Upper lobe of left lung (tissue), 6 donors: ENCODE measurements at regions not wholly inside any gene's neighbourhood (a gene's known extent, or its start where the extent isn't known, plus 50 kb on each side); places are given as distances from the start of the nearest gene placed in this dataset.

Source experiments
- ATAC-seq, 2 donors: fragments of 200-7000 bp; cut with Tn5 transposase; one replicate each; pipeline ENCODE4 v1.9.1; 2022; ENCODE audit warnings: mild to moderate bottlenecking in 2 of 2, moderate library complexity in 2 of 2; ENCODE audit not compliant: low FRiP score in 2 of 2
- DNase-seq, 2 donors: peaks; one replicate each; pipeline ENCODE4 v3.0.0-alpha.2; 2019 to 2020
- H3K27ac ChIP-seq, 4 donors: fragments of 200-600 bp; sonication (generic); one replicate each; pipeline ENCODE4 v1.5.1; 2016 to 2019
- H3K27me3 ChIP-seq, 4 donors: fragments of 200-600 bp; sonication (generic); one replicate each; pipeline ENCODE4 v1.5.1; 2017 to 2019
- H3K36me3 ChIP-seq, 4 donors: fragments of 200-600 bp; sonication (generic); one replicate each; pipeline ENCODE4 v1.5.1; 2016 to 2019
- H3K4me1 ChIP-seq, 4 donors: fragments of 200-600 bp; sonication (generic); one replicate each; pipeline ENCODE4 v1.5.1; 2018 to 2019
- H3K4me3 ChIP-seq, 4 donors: fragments of 200-600 bp; sonication (generic); one replicate each; pipeline ENCODE4 v1.5.1; 2017 to 2019; ENCODE audit warnings: mild to moderate bottlenecking in 2 of 4, moderate library complexity in 1 of 4
- H3K9me3 ChIP-seq, 4 donors: fragments of 200-600 bp; sonication (generic); one replicate each; pipeline ENCODE4 v1.5.1; 2018 to 2019
- EP300 ChIP-seq, 4 donors: sonication (generic); formaldehyde crosslinking; IDR thresholded peaks; one replicate each; pipeline ENCODE4 v1.5.1; 2017; ENCODE audit warnings: antibody characterized with exemption in 4 of 4, control low read depth in 2 of 4
- POLR2A ChIP-seq, 4 donors: fragments of 450-650 bp; IDR thresholded peaks; one replicate each; pipeline ENCODE4 v1.5.1; 2016 to 2017; ENCODE audit warnings: antibody characterized with exemption in 4 of 4, mild to moderate bottlenecking in 2 of 4
- POLR2AphosphoS5 ChIP-seq, 2 donors: sonication (generic); formaldehyde crosslinking; IDR thresholded peaks; one replicate each; pipeline ENCODE4 v1.5.1; 2017; ENCODE audit warnings: antibody characterized with exemption in 2 of 2
- WGBS, 2 donors: methylation state at CpG; one replicate each; pipeline ENCODE4 v1.1.5; 2017 to 2018; 5-methylcytosine and 5-hydroxymethylcytosine counted together
- TF ChIP-seq, protein P1 (sequence below), 6 experiments: fragments of 450-650 bp in 4 of 6; fragments of 200-600 bp in 2 of 6; sonication (generic) in 2 of 6; IDR thresholded peaks; one replicate each; pipeline ENCODE4 v1.5.1; 2016 to 2019; ENCODE audit warnings: antibody characterized with exemption in 6 of 6
- donor health status: DM: no; HTN: no; CAD: no; lungs with moderate emphysema.
- donor health status: DM: no; HTN: yes; CAD: no; lungs with severe emphysema.

GRCh38 chr15:36472672-36473071 lies 106.8 kb upstream of the CDIN1 start:
- Histone ChIP-seq H3K36me3 (no peaks in the 10 kb centered on the region), H3K27ac (no peak overlapping the region), H3K27me3 (no peaks in the 10 kb centered on the region), H3K4me3 (no peak overlapping the region), H3K9me3 (no peaks in the 10 kb centered on the region), H3K4me1 (no peaks in the 10 kb centered on the region)
- ATAC-seq (no peak), DNase-seq (no peak)
- no peak for TF ChIP-seq POLR2AphosphoS5 (IDR thresholded peaks at IDR 0.05)
- no peak for TF ChIP-seq POLR2A (IDR thresholded peaks at IDR 0.05)
- TF ChIP-seq, protein P1, sequence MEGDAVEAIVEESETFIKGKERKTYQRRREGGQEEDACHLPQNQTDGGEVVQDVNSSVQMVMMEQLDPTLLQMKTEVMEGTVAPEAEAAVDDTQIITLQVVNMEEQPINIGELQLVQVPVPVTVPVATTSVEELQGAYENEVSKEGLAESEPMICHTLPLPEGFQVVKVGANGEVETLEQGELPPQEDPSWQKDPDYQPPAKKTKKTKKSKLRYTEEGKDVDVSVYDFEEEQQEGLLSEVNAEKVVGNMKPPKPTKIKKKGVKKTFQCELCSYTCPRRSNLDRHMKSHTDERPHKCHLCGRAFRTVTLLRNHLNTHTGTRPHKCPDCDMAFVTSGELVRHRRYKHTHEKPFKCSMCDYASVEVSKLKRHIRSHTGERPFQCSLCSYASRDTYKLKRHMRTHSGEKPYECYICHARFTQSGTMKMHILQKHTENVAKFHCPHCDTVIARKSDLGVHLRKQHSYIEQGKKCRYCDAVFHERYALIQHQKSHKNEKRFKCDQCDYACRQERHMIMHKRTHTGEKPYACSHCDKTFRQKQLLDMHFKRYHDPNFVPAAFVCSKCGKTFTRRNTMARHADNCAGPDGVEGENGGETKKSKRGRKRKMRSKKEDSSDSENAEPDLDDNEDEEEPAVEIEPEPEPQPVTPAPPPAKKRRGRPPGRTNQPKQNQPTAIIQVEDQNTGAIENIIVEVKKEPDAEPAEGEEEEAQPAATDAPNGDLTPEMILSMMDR (IDR thresholded peaks at IDR 0.05): no peak
- TF ChIP-seq EP300 (IDR thresholded peaks at IDR 0.05): no peak
- WGBS, 2 donors: 78 to 79% methylated on average over 3 of the region's 3 CpGs

DNA sequence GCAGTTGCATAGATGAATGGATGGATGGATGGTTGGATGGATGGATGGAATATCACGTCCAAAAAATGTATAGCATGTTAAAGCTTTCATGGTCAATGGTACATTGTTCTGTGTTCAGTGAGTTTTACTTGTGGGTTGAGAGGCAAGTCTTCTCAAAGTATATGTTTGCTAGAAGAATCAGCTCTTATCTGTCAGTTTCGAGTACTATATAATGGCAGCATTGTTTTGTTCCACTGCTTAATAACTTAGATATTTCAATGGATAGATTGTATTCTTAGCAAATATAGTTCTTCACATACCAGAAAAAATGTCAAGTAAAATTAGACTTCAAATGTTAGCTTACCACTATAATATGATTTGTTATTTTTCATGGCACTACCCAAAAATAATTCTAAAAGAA lies 100.9 kb upstream of the CDIN1 start:
- no peak for TF ChIP-seq POLR2AphosphoS5 (IDR thresholded peaks at IDR 0.05)
- TF ChIP-seq POLR2A (IDR thresholded peaks at IDR 0.05): no peak
- TF ChIP-seq, protein P1 (IDR thresholded peaks at IDR 0.05): no peak
- no peak for TF ChIP-seq EP300 (IDR thresholded peaks at IDR 0.05)
- H3K27ac ChIP-seq: no peak overlapping the region
- WGBS, 2 donors: 75 to 78% methylated on average over 2 of the region's 2 CpGs
- H3K9me3 ChIP-seq: no peaks in the 10 kb centered on the region
- ATAC-seq (no peak), DNase-seq (no peak)
- no peaks in the 10 kb centered on the region for H3K27me3 ChIP-seq
- no peaks in the 10 kb centered on the region for H3K4me1 ChIP-seq
- H3K4me3 ChIP-seq: no peak overlapping the region
- H3K36me3 ChIP-seq: no peaks in the 10 kb centered on the region

DNA sequence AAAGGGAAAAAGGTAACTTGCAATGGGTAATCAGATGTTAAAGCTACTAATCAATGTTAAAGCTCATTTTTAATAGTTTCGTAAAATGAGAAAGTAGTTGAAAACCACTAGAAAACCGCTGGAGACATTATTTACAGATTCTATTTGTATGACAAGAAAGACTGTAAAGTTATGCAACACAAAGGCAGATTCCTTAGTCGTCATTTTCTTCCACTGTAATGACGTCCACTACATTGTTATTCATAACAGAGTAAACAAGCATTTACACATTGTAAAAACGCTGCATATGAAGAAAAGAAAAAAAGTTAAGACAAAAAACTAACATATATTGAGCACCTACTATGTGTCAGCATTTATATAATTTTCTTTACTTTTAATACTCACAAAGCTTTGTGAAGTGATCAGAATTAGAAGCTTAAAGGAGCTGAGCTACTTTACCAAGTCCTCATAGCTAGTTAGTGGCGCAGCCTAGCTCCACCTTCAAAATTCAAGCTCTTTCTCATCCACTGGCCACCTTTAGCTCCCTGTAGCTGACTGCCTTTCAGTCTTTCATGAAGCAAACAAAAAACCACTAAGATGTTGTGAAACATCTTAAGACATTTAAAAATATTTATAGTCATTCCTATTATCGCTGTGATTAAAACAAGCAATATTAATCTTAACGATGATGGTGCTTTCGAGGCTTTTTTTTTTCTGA lies 100.1 kb upstream of the CDIN1 start:
- no peaks in the 10 kb centered on the region for H3K27me3 ChIP-seq
- WGBS, 2 donors: 54 to 65% methylated on average over 9 of the region's 9 CpGs
- ATAC-seq (no peak), DNase-seq (no peak)
- no peaks in the 10 kb centered on the region for H3K36me3 ChIP-seq
- H3K4me1 ChIP-seq: no peaks in the 10 kb centered on the region
- H3K27ac ChIP-seq: no peak overlapping the region
- H3K4me3 ChIP-seq: no peak overlapping the region
- H3K9me3 ChIP-seq: no peaks in the 10 kb centered on the region
- TF ChIP-seq POLR2A (IDR thresholded peaks at IDR 0.05): no peak
- TF ChIP-seq EP300 (IDR thresholded peaks at IDR 0.05): no peak
- no peak for TF ChIP-seq POLR2AphosphoS5 (IDR thresholded peaks at IDR 0.05)
- TF ChIP-seq, protein P1 (IDR thresholded peaks at IDR 0.05): no peak

DNA sequence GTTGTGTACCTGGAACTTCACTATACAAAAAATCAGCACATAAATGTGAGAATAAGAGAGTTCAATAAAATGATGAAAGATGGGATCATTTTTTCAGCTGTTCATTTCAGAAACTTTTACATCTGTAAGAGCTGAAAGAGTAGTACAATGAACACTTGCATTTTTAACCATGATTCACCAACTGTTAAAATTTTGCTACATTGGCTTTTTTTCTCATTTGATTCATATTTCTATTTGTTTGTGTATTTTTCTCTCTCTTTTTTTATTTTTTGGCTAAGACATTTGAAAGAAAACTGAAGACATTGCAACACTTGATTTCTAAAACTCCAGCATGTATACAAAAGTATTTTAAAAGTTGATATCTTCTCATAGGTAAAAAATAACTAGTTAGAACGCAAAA lies 98.3 kb upstream of the CDIN1 start:
- no peaks in the 10 kb centered on the region for H3K9me3 ChIP-seq
- TF ChIP-seq POLR2AphosphoS5 (IDR thresholded peaks at IDR 0.05) (no peak), EP300 (IDR thresholded peaks at IDR 0.05) (no peak), POLR2A (IDR thresholded peaks at IDR 0.05) (no peak)
- TF ChIP-seq, protein P1 (IDR thresholded peaks at IDR 0.05): no peak
- no peak overlapping the region for H3K27ac ChIP-seq
- no peaks in the 10 kb centered on the region for H3K4me1 ChIP-seq
- no peaks in the 10 kb centered on the region for H3K36me3 ChIP-seq
- ATAC-seq (no peak), DNase-seq (no peak)
- H3K27me3 ChIP-seq: no peaks in the 10 kb centered on the region
- H3K4me3 ChIP-seq: no peak overlapping the region
- WGBS, 2 donors: 81 to 88% methylated on average over 1 of the region's 1 CpG

DNA sequence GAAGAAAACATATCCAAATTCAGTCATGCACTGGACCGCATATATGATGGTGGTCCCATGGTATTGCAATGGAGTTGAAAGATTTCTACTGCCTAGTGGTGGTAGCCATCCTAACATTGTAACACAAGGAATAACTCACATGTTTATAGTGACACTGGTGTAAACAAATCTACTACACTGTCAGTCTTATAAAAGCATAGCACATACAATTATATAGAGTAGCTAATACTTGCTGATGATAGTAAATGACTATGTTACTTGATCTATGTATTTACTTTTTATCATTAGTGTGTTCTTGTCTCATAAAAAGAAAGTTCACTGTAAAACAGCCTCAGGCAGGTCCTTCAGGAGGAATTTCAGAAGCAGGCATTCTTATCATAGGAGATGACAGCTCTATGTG lies 96.0 kb upstream of the CDIN1 start:
- no peaks in the 10 kb centered on the region for H3K36me3 ChIP-seq
- 96 to 97% methylated on average over 1 of the region's 1 CpG for WGBS, 2 donors
- no peaks in the 10 kb centered on the region for H3K27me3 ChIP-seq
- no peak overlapping the region for H3K27ac ChIP-seq
- DNase-seq (no peak), ATAC-seq (no peak)
- H3K4me3 ChIP-seq: no peak overlapping the region
- no peaks in the 10 kb centered on the region for H3K9me3 ChIP-seq
- H3K4me1 ChIP-seq: no peaks in the 10 kb centered on the region
- TF ChIP-seq POLR2AphosphoS5 (IDR thresholded peaks at IDR 0.05) (no peak), POLR2A (IDR thresholded peaks at IDR 0.05) (no peak), EP300 (IDR thresholded peaks at IDR 0.05) (no peak)
- TF ChIP-seq, protein P1 (IDR thresholded peaks at IDR 0.05): no peak
